ENCODE measurements at regions not wholly inside any gene's neighbourhood (a gene's known extent, or its start where the extent isn't known, plus 50 kb on each side); places are given as distances from the start of the nearest gene placed in this dataset.

DNA sequence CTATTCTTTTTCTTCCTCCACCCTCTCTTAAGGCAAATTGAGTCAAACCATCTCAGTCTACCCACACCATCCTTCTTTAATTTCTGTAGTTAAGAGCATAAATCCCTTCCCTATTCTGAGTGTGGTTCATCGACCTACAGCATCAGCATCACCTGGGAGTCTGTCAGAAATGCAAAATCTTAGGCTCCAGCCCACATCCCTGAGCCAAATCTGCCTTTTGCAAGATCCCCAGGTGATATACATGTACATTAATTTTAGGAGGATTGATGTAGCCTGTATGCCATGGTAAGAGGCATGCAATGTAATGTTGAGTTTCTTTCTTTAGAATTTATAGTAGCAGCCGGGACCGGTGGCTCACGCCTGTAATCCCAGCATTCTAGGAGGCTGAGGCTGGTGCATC lies 151.7 kb upstream of the TNP1 start:
- H3K36me3 ChIP-seq (ENCODE audit: control insufficient read depth in 2 of 2, extremely low read depth in 1 of 2, insufficient read depth in 2 of 2, low read length in 2 of 2) = no peaks in the 10 kb centered on the region
- no peak overlapping the region for H3K9ac ChIP-seq (ENCODE audit: control insufficient read depth, extremely low read depth, insufficient read depth, low read length)
- no peak for DNase-seq (ENCODE audit: low read depth, low spot score)
- H3K9me1 ChIP-seq (ENCODE audit: control insufficient read depth, extremely low read depth, insufficient read depth, low read length) = no peaks in the 10 kb centered on the region
- no peaks in the 10 kb centered on the region for H3K79me2 ChIP-seq (ENCODE audit: control insufficient read depth, insufficient read depth, low read length)
- H4K20me1 ChIP-seq (ENCODE audit: control insufficient read depth, extremely low read depth, insufficient read depth, low read length) = no peaks in the 10 kb centered on the region
- dilution Hi-C loops (cut with MboI; ENCODE audit: extremely low pct_ligation_motif_present, low sequenced_read_pairs) = no loop called here
- H3K27me3 ChIP-seq (ENCODE audit: control insufficient read depth, extremely low read depth, insufficient read depth, low read length) = no peaks in the 10 kb centered on the region
- H3K4me1 ChIP-seq (ENCODE audit: control insufficient read depth, extremely low read depth, insufficient read depth, low read length) = no peaks in the 10 kb centered on the region
- no peaks in the 10 kb centered on the region for H3K9me3 ChIP-seq (ENCODE audit: control insufficient read depth, low read depth, low read length)
- H3K4me3 ChIP-seq (ENCODE audit: control insufficient read depth in 2 of 3, extremely low read depth in 1 of 3, insufficient read depth in 2 of 3, low read depth in 1 of 3, low read length in 3 of 3) = no peak overlapping the region
- H3K27ac ChIP-seq (ENCODE audit: control insufficient read depth, insufficient read depth, low read length) = no peak overlapping the region
- H3K4me2 ChIP-seq (ENCODE audit: control insufficient read depth, extremely low read depth, insufficient read depth, low read depth, low read length) = no peak overlapping the region
- no peak for TF ChIP-seq EZH2 (IDR thresholded peaks at IDR 0.05; ENCODE audit: low read length)
- no peak for TF ChIP-seq CTCF (optimal IDR thresholded peaks at IDR 0.05 in 1 of 3, IDR thresholded peaks at IDR 0.05 in 1 of 3, conservative IDR thresholded peaks at IDR 0.05 in 1 of 3; ENCODE audit: extremely low read depth in 1 of 3, insufficient read depth in 2 of 3, low read length in 3 of 3)
- FAIRE-seq = no peak
- H2AFZ ChIP-seq (ENCODE audit: control insufficient read depth, low read length) = no peak overlapping the region

- Histone ChIP-seq H3K79me2 (ENCODE audit: control insufficient read depth, insufficient read depth, low read length) (no peaks in the 10 kb centered on the region), H2AFZ (ENCODE audit: control insufficient read depth, low read length) (no peak overlapping the region), H3K9me1 (ENCODE audit: control insufficient read depth, extremely low read depth, insufficient read depth, low read length) (no peaks in the 10 kb centered on the region), H3K9ac (ENCODE audit: control insufficient read depth, extremely low read depth, insufficient read depth, low read length) (no peak overlapping the region), H3K27ac (ENCODE audit: control insufficient read depth, insufficient read depth, low read length) (no peak overlapping the region), H3K4me1 (ENCODE audit: control insufficient read depth, extremely low read depth, insufficient read depth, low read length) (no peaks in the 10 kb centered on the region), H4K20me1 (ENCODE audit: control insufficient read depth, extremely low read depth, insufficient read depth, low read length) (no peaks in the 10 kb centered on the region), H3K9me3 (ENCODE audit: control insufficient read depth, low read depth, low read length) (no peaks in the 10 kb centered on the region), H3K36me3 (ENCODE audit: control insufficient read depth in 2 of 2, extremely low read depth in 1 of 2, insufficient read depth in 2 of 2, low read length in 2 of 2) (no peaks in the 10 kb centered on the region), H3K4me3 (ENCODE audit: control insufficient read depth in 2 of 3, extremely low read depth in 1 of 3, insufficient read depth in 2 of 3, low read depth in 1 of 3, low read length in 3 of 3) (no peak overlapping the region), H3K27me3 (ENCODE audit: control insufficient read depth, extremely low read depth, insufficient read depth, low read length) (no peaks in the 10 kb centered on the region), H3K4me2 (ENCODE audit: control insufficient read depth, extremely low read depth, insufficient read depth, low read depth, low read length) (no peak overlapping the region)
- DNase-seq (ENCODE audit: low read depth, low spot score) (no peak), FAIRE-seq (no peak)
- TF ChIP-seq CTCF (optimal IDR thresholded peaks at IDR 0.05 in 1 of 3, IDR thresholded peaks at IDR 0.05 in 1 of 3, conservative IDR thresholded peaks at IDR 0.05 in 1 of 3; ENCODE audit: extremely low read depth in 1 of 3, insufficient read depth in 2 of 3, low read length in 3 of 3) (no peak), EZH2 (IDR thresholded peaks at IDR 0.05; ENCODE audit: low read length) (no peak)
- dilution Hi-C loops (cut with MboI; ENCODE audit: extremely low pct_ligation_motif_present, low sequenced_read_pairs) = no loop called here
These were observed 150.3 kb upstream of the TNP1 start for GRCh38 chr2:217010173-217010572.

Measured in keratinocyte (primary cell).